NCI-H345 (cell line): ENCODE measurements at regions not wholly inside any gene's neighbourhood (a gene's known extent, or its start where the extent isn't known, plus 50 kb on each side); places are given as distances from the start of the nearest gene placed in this dataset.

Experiments used
- DNase-seq: peaks from one replicate; lab custom pipeline; 2025; lab: John Stamatoyannopoulos, UW

DNA sequence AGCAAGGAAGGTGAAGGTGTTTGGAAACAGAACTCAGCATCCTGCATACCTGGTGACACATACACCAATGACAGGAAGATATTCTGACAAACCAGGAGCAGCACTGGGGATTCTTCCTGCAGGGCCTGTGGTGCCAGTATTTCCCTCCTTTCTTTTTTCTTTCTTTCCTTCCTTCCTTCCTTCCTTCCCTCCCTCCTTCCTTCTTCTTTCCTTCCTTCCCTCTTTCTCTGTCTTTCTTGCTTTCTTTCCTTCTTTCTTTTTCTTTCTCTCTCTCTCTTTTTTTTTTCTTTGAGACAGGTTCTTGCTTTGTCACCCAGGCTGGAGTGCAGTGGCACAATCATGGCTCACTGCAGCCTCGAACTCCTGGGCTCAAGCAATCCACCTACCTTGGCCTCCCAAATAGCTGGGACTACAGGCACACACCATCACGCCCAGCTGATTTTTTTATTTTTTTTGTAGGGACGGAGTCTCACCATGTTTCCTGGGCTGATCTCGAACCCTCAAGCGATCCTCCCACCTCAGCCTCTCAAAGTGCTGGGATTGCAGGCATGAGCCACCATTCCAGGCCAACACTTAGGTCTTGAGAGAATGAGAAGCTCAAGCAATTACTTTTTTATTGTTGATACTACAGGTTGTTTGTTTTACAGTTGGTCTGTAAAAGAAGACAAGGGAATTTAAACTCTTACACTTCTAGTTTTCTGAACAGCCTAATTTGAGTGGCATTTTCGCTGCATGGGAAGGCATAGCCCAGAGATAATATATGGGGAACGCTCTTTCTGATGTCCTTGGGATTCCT lies 54.7 kb upstream of the GATA6 start:
- no peak for DNase-seq

DNA sequence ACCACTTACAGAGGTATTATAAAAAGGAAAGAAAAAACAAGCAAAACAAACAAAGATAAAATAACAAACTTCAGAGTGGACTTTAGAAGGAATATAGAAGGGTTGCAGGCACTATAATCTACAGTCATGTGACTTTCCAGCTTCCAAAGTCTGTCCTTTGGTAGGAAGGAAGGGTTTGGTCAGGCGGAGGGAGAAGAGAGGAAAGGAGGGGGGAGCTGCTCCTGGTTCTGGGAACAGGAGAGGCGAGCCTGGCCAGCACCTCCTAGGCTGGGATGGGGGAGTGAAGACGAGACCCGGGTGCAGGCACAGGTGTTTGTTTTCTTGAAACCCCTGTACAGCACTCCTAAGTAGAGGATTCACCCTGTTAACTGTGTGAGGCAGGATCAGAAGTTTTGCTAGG lies 53.8 kb upstream of the GATA6 start:
- no peak for DNase-seq
